Keratinocyte (primary cell): ENCODE measurements at regions not wholly inside any gene's neighbourhood (a gene's known extent, or its start where the extent isn't known, plus 50 kb on each side); places are given as distances from the start of the nearest gene placed in this dataset.

Source experiments
- CTCF ChIP-seq, 3 experiments: IDR thresholded peaks in 1 of 3; conservative IDR thresholded peaks in 1 of 3; optimal IDR thresholded peaks in 1 of 3; 2 replicates in 2 of 3; 3 replicates in 1 of 3; pipeline versions ENCODE3 to v1.5.1; 2011; ENCODE audit warnings: low read length in 3 of 3, mild to moderate bottlenecking in 3 of 3, moderate library complexity in 2 of 3, control low read depth in 1 of 3, inconsistent platforms in 1 of 3; ENCODE audit not compliant: insufficient read depth in 2 of 3; ENCODE audit errors: extremely low read depth in 1 of 3
- EZH2 ChIP-seq: IDR thresholded peaks from one replicate; pipeline ENCODE4 v1.6.1; 2012; ENCODE audit warnings: inconsistent platforms, mild to moderate bottlenecking, low read length, moderate library complexity

GRCh38 chrX:54640103-54640690, 110.2 kb downstream of the GNL3L start:
- no peak for TF ChIP-seq CTCF (optimal IDR thresholded peaks at IDR 0.05 in 1 of 3, IDR thresholded peaks at IDR 0.05 in 1 of 3, conservative IDR thresholded peaks at IDR 0.05 in 1 of 3; ENCODE audit: extremely low read depth in 1 of 3, insufficient read depth in 2 of 3, low read length in 3 of 3)
- no peak for TF ChIP-seq EZH2
